Keratinocyte (primary cell): ENCODE measurements at regions not wholly inside any gene's neighbourhood (a gene's known extent, or its start where the extent isn't known, plus 50 kb on each side); places are given as distances from the start of the nearest gene placed in this dataset.
"Not testable (repeated sequence)": the region's sequence is repeated elsewhere in the genome, so short reads cannot be mapped to it uniquely, and the experiment has no call there.

Source experiments
- DNase-seq: peaks from one replicate; pipeline ENCODE4 v3.0.0-alpha.2; 2011; ENCODE audit warnings: low read depth, missing footprints, low spot score
- FAIRE-seq: peaks from 2 replicates; lab custom pipeline; 2011; peaks lifted over from hg19 to GRCh38; lab: Jason Lieb, UNC
- H2AFZ ChIP-seq: 2 replicates; pipeline ENCODE4 v1.6.0; 2012; ENCODE audit warnings: low read length, control low read depth, inconsistent platforms; ENCODE audit not compliant: control insufficient read depth
- H3K27ac ChIP-seq: 2 replicates; pipeline ENCODE4 v1.5.1; 2011; ENCODE audit warnings: low read length; ENCODE audit not compliant: control insufficient read depth, insufficient read depth
- H3K27me3 ChIP-seq: 3 replicates; pipeline ENCODE4 v1.6.0; 2011; ENCODE audit warnings: low read length; ENCODE audit not compliant: control insufficient read depth, insufficient read depth; ENCODE audit errors: extremely low read depth
- H3K36me3 ChIP-seq, 2 experiments: 2 replicates in 1 of 2; 3 replicates in 1 of 2; pipeline ENCODE4 v1.5.1; 2011; ENCODE audit warnings: low read length in 2 of 2, mild to moderate bottlenecking in 1 of 2; ENCODE audit not compliant: control insufficient read depth in 2 of 2, insufficient read depth in 2 of 2; ENCODE audit errors: extremely low read depth in 1 of 2
- H3K4me1 ChIP-seq: 3 replicates; pipeline ENCODE4 v1.5.1; 2011; ENCODE audit warnings: low read length; ENCODE audit not compliant: control insufficient read depth, insufficient read depth; ENCODE audit errors: extremely low read depth
- H3K4me2 ChIP-seq: 3 replicates; pipeline ENCODE4 v1.6.0; 2011; ENCODE audit warnings: low read depth, low read length; ENCODE audit not compliant: control insufficient read depth, insufficient read depth; ENCODE audit errors: extremely low read depth
- H3K4me3 ChIP-seq, 3 experiments: fragments of 200-600 bp in 1 of 3; sonication (generic) in 1 of 3; 2 replicates in 2 of 3; 3 replicates in 1 of 3; pipeline ENCODE4 v1.5.1; 2011 to 2016; ENCODE audit warnings: low read length in 3 of 3, mild to moderate bottlenecking in 3 of 3, control low read depth in 2 of 3, inconsistent platforms in 1 of 3, low read depth in 1 of 3, mixed read lengths in 1 of 3, mixed run types in 1 of 3, moderate library complexity in 1 of 3; ENCODE audit not compliant: control insufficient read depth in 2 of 3, insufficient read depth in 2 of 3; ENCODE audit errors: extremely low read depth in 1 of 3
- H3K79me2 ChIP-seq: 2 replicates; pipeline ENCODE4 v1.6.0; 2012; ENCODE audit warnings: low read length; ENCODE audit not compliant: control insufficient read depth, insufficient read depth
- H3K9ac ChIP-seq: 3 replicates; pipeline ENCODE4 v1.6.0; 2011; ENCODE audit warnings: low read length; ENCODE audit not compliant: control insufficient read depth, insufficient read depth; ENCODE audit errors: extremely low read depth
- H3K9me1 ChIP-seq: 3 replicates; pipeline ENCODE4 v1.6.0; 2011; ENCODE audit warnings: low read length; ENCODE audit not compliant: control insufficient read depth, insufficient read depth; ENCODE audit errors: extremely low read depth
- H3K9me3 ChIP-seq: 2 replicates; pipeline ENCODE4 v1.5.1; 2012; ENCODE audit warnings: low read depth, low read length; ENCODE audit not compliant: control insufficient read depth
- H4K20me1 ChIP-seq: 3 replicates; pipeline ENCODE4 v1.6.0; 2011; ENCODE audit warnings: low read length; ENCODE audit not compliant: control insufficient read depth, insufficient read depth; ENCODE audit errors: extremely low read depth
- EZH2 ChIP-seq: IDR thresholded peaks from one replicate; pipeline ENCODE4 v1.6.1; 2012; ENCODE audit warnings: inconsistent platforms, mild to moderate bottlenecking, low read length, moderate library complexity
- dilution Hi-C: fragments of 300-500 bp; cut with MboI; formaldehyde crosslinking; loops from one replicate; pipeline ENCODE4 v1.7.0; 2020; ENCODE audit warnings: low sequenced_read_pairs; ENCODE audit not compliant: extremely low pct_ligation_motif_present
- TF ChIP-seq, protein P1 (sequence below), 3 experiments: IDR thresholded peaks in 1 of 3; conservative IDR thresholded peaks in 1 of 3; optimal IDR thresholded peaks in 1 of 3; 2 replicates in 2 of 3; 3 replicates in 1 of 3; pipeline versions ENCODE3 to v1.5.1; 2011; ENCODE audit warnings: low read length in 3 of 3, mild to moderate bottlenecking in 3 of 3, moderate library complexity in 2 of 3, control low read depth in 1 of 3, inconsistent platforms in 1 of 3; ENCODE audit not compliant: insufficient read depth in 2 of 3; ENCODE audit errors: extremely low read depth in 1 of 3

DNA sequence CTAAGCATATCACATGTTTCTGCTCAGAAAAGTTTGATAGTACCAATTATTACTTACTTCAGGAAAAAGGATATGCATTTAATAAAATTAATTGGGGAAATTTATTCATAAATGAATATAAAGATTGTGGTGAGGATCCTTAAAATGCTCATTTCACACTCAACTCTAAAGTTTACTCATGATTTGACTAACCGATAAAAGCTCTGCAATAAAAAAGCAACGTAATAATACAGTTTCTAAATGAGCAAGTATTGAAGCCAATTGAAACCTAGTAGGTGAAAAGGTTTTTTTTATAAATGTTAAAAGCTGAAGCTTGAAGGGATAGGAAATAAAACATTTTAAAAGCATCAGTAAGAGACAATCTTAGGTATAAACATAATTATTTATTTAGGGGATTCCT lies 308.3 kb upstream of the STEAP1 start:
- dilution Hi-C loops = no loop called here
- no peaks in the 10 kb centered on the region for H3K9me1 ChIP-seq
- H3K79me2 ChIP-seq = no peaks in the 10 kb centered on the region
- no peaks in the 10 kb centered on the region for H3K9me3 ChIP-seq
- no peak for TF ChIP-seq EZH2
- TF ChIP-seq, protein P1, sequence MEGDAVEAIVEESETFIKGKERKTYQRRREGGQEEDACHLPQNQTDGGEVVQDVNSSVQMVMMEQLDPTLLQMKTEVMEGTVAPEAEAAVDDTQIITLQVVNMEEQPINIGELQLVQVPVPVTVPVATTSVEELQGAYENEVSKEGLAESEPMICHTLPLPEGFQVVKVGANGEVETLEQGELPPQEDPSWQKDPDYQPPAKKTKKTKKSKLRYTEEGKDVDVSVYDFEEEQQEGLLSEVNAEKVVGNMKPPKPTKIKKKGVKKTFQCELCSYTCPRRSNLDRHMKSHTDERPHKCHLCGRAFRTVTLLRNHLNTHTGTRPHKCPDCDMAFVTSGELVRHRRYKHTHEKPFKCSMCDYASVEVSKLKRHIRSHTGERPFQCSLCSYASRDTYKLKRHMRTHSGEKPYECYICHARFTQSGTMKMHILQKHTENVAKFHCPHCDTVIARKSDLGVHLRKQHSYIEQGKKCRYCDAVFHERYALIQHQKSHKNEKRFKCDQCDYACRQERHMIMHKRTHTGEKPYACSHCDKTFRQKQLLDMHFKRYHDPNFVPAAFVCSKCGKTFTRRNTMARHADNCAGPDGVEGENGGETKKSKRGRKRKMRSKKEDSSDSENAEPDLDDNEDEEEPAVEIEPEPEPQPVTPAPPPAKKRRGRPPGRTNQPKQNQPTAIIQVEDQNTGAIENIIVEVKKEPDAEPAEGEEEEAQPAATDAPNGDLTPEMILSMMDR (optimal IDR thresholded peaks at IDR 0.05 in 1 of 3, IDR thresholded peaks at IDR 0.05 in 1 of 3, conservative IDR thresholded peaks at IDR 0.05 in 1 of 3; ENCODE audit: extremely low read depth in 1 of 3, insufficient read depth in 2 of 3, low read length in 3 of 3) = no peak
- H3K4me3 ChIP-seq = no peak overlapping the region
- no peaks in the 10 kb centered on the region for H3K27me3 ChIP-seq
- FAIRE-seq = no peak
- no peaks in the 10 kb centered on the region for H4K20me1 ChIP-seq
- H2AFZ ChIP-seq = no peak overlapping the region
- no peaks in the 10 kb centered on the region for H3K36me3 ChIP-seq
- H3K9ac ChIP-seq = no peak overlapping the region
- H3K4me2 ChIP-seq = no peak overlapping the region
- no peak for DNase-seq
- no peak overlapping the region for H3K27ac ChIP-seq
- no peaks in the 10 kb centered on the region for H3K4me1 ChIP-seq

DNA sequence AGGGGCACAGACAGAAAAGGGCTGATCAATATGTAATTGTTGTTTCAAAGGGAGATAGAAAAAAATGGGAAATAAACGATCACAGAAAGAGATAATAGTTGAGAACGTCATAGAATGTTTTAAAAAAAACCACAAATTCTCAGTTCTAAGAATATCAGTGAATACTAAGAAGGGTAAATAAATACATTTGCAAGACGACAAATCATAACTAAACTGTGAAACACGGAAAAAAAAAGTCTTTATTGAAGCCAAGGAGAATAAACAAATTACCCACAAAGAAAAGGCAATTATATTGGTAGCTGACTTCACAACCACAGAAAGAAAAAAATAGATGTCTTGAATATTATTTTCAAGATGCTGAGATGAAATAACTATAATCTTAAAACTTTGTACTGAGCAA lies 305.2 kb upstream of the STEAP1 start:
- no peaks in the 10 kb centered on the region for H3K79me2 ChIP-seq
- no peaks in the 10 kb centered on the region for H3K9me1 ChIP-seq
- H3K36me3 ChIP-seq = no peaks in the 10 kb centered on the region
- no peak for TF ChIP-seq EZH2
- TF ChIP-seq, protein P1 (optimal IDR thresholded peaks at IDR 0.05 in 1 of 3, IDR thresholded peaks at IDR 0.05 in 1 of 3, conservative IDR thresholded peaks at IDR 0.05 in 1 of 3; ENCODE audit: extremely low read depth in 1 of 3, insufficient read depth in 2 of 3, low read length in 3 of 3) = no peak
- H3K27ac ChIP-seq = no peak overlapping the region
- no peak overlapping the region for H3K4me2 ChIP-seq
- H3K4me3 ChIP-seq = no peak overlapping the region
- FAIRE-seq (no peak), DNase-seq (no peak)
- no peaks in the 10 kb centered on the region for H3K27me3 ChIP-seq
- dilution Hi-C loops = no loop called here
- H4K20me1 ChIP-seq = no peaks in the 10 kb centered on the region
- H3K9ac ChIP-seq = no peak overlapping the region
- no peaks in the 10 kb centered on the region for H3K9me3 ChIP-seq
- H3K4me1 ChIP-seq = no peaks in the 10 kb centered on the region
- no peak overlapping the region for H2AFZ ChIP-seq

DNA sequence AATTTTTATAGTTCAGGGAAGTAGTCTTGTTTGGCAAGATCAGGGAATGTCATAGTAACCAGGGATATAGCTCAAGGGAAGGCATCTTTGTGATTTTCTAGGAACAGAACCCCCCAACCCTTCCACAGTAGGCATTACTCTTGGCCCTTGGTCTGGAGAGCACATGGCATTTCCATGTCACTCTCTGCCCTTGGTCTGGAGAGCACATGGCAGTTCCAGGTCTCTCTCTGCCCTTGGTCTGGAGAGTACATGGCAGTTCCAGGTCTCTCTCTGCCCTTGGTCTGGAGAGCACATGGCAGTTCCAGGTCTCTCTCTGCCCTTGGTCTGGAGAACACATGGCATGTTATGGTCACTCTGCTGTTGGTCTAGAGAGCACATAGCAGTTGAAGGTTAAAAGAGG lies 297.2 kb upstream of the STEAP1 start:
- H3K9me1 ChIP-seq, H3K27me3 ChIP-seq, H4K20me1 ChIP-seq, H3K27ac ChIP-seq, H3K79me2 ChIP-seq, dilution Hi-C loops, H3K9ac ChIP-seq, H2AFZ ChIP-seq, DNase-seq, H3K36me3 ChIP-seq, FAIRE-seq, H3K9me3 ChIP-seq, H3K4me2 ChIP-seq, H3K4me1 ChIP-seq, H3K4me3 ChIP-seq: not testable (repeated sequence)
